Brain microvascular endothelial cell (primary cell): ENCODE measurements at regions not wholly inside any gene's neighbourhood (a gene's known extent, or its start where the extent isn't known, plus 50 kb on each side); places are given as distances from the start of the nearest gene placed in this dataset.

Experiments
- DNase-seq: peaks from one replicate; pipeline ENCODE4 v3.0.0-alpha.2; 2020
- H3K27ac ChIP-seq: fragments of 250-450 bp; sonication (Bioruptor Pico); 2 replicates; pipeline ENCODE4 v1.5.1; 2020; ENCODE audit warnings: mild to moderate bottlenecking, moderate library complexity
- H3K27me3 ChIP-seq: fragments of 250-450 bp; sonication (Bioruptor Pico); replicated peaks from 2 replicates; pipeline ENCODE4 v1.5.1; 2020; ENCODE audit warnings: mild to moderate bottlenecking
- H3K36me3 ChIP-seq: fragments of 250-450 bp; sonication (Bioruptor Pico); replicated peaks from 2 replicates; pipeline ENCODE4 v1.5.1; 2020; ENCODE audit warnings: mild to moderate bottlenecking
- H3K4me3 ChIP-seq: 2 replicates; pipeline ENCODE4 v1.5.1; 2011; ENCODE audit warnings: low read depth, mild to moderate bottlenecking, control low read depth, low read length, moderate library complexity
- in situ Hi-C: cut with HindIII; loops from 2 replicates; pipeline ENCODE4 v1.10.0; 2017; ENCODE audit warnings: low sequenced_read_pairs, low pct_ligation_motif_present
- TF ChIP-seq, protein P1 (sequence below): IDR thresholded peaks from 2 replicates; pipeline ENCODE4 v1.5.1; 2011; ENCODE audit warnings: low read depth, mild to moderate bottlenecking, moderate library complexity, low read length, control low read depth, inconsistent platforms; ENCODE audit errors: missing control alignments

DNA sequence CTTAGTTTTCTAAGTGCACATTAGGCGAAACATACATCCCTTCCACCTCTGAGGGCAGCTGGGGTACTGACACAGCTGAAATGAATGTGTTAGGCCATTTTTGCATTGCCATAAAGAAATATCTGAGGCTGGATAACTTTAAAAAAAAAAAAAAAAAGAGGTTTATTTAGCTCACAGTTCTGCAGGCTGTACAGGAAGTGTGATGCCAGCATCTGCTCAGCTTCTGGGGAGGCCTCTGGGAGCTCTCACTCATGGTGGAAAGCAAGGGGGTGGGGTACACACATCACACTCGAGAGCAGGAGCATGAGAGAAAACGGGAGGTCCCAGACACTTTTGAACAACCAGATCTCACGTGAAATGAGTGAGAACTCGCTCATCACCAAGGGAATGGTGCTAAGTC lies 158.1 kb downstream of the PSMG1 start:
- in situ Hi-C loops: no loop called here
- H3K36me3 ChIP-seq: no peaks in the 10 kb centered on the region
- TF ChIP-seq, protein P1, sequence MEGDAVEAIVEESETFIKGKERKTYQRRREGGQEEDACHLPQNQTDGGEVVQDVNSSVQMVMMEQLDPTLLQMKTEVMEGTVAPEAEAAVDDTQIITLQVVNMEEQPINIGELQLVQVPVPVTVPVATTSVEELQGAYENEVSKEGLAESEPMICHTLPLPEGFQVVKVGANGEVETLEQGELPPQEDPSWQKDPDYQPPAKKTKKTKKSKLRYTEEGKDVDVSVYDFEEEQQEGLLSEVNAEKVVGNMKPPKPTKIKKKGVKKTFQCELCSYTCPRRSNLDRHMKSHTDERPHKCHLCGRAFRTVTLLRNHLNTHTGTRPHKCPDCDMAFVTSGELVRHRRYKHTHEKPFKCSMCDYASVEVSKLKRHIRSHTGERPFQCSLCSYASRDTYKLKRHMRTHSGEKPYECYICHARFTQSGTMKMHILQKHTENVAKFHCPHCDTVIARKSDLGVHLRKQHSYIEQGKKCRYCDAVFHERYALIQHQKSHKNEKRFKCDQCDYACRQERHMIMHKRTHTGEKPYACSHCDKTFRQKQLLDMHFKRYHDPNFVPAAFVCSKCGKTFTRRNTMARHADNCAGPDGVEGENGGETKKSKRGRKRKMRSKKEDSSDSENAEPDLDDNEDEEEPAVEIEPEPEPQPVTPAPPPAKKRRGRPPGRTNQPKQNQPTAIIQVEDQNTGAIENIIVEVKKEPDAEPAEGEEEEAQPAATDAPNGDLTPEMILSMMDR: no peak
- no peak overlapping the region for H3K27ac ChIP-seq
- no peaks in the 10 kb centered on the region for H3K27me3 ChIP-seq
- no peak for DNase-seq
- no peak overlapping the region for H3K4me3 ChIP-seq

DNA sequence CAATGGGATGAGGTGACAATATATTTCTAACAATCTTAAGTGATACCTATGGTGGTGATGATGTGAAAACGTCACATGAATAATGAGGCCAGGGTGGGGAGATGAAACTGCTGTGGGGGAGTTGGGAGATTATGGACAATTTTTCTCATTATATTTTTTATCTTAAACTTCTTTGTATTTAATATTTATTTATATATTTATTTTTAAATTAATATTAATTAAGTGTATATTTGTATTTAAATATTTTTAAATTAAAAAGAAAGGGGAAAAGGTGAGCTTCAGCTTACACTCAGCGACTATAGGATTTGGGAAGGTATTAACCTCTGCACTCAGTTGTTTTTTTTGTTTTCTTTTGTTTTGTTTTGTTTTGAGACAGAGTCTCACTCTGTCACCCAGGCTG lies 158.7 kb downstream of the PSMG1 start:
- Histone ChIP-seq H3K36me3 (no peaks in the 10 kb centered on the region), H3K4me3 (no peak overlapping the region), H3K27me3 (no peaks in the 10 kb centered on the region), H3K27ac (no peak overlapping the region)
- TF ChIP-seq, protein P1: no peak
- DNase-seq: no peak
- in situ Hi-C loops: no loop called here

DNA sequence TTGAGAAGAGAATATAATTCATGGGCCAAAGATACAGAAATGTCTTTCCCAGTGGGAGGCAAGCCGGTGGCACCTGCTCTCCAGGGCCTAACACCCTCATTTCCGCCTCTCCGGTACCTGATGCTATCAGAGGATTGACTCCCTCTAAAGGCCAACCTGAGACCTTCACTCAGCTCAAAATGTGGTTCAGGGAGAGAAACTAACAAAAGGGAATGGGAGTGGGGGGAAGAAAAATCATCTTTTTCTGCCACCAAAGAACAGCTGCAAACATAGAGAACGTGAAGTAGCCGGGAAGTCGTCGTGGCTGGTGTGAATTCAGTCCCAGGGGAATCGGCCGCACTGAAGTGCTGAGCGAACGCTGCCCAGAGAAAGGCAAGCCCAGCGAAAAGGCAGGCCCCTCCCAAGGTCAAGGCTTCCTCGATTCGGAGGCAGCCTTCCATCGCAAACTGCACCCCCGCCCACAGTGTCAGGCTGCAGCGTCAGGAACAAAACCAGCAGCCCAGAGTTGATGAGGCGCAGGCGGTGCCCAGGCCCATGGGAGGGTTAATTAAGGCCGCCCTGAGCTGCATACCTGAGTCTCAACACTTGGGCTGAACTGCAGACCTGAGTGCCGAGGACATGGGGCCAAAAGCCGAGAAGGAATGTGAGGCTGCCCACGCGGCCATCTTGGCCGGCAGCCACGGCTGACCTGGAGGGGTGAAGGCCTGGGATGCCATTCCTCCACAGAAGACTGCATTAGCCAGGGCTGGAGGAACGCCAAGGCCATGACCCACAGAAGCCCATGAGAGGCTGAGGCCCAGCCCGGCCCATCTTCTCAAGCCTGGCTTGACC lies 160.2 kb downstream of the PSMG1 start:
- no peak for DNase-seq
- H3K36me3 ChIP-seq: no peaks in the 10 kb centered on the region
- TF ChIP-seq, protein P1: peak; percentile 52
- no peaks in the 10 kb centered on the region for H3K27me3 ChIP-seq
- H3K27ac ChIP-seq: no peak overlapping the region
- no peak overlapping the region for H3K4me3 ChIP-seq
- in situ Hi-C loops: no loop called here

DNA sequence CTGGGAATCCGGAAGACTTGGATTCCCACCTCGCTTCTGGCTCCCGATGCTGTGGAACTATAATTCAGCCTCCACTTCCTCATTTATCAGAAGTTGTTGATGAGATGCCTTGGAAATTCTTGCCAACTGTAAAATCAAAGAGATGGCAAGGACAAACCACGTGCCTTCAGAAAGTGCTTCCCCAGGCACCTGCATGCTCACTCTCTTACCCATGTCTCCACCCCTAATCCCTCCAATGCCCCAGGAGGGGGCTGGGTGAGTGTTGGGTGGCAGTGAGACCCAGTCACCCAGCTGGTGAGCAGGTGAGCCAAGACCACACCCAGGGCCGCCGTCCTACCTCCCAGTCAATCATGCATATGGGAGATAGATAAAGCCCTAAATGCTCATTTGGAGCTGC lies 160.8 kb downstream of the PSMG1 start:
- in situ Hi-C loops: no loop called here

DNA sequence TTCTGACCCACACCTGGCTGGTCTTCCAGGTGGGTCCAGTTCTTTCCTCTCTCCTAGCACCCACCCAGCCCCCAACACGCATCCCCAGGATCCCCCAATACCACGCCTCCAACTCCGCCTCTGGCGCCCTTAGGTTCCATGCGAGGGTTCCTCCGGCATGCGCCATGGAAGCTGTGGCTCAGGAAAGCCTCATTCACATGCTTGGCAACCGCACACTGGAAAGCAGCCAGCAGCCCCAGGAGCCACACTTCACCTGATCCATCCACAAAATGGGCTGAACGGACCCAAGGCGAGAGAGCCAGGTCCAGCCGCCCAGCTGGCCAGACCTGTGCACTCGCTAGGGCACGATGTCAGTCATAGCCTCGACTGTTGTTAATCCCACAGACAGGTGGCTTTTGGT lies 161.2 kb downstream of the PSMG1 start:
- TF ChIP-seq, protein P1: no peak
- no peaks in the 10 kb centered on the region for H3K27me3 ChIP-seq
- in situ Hi-C loops: no loop called here
- DNase-seq: no peak
- H3K36me3 ChIP-seq: no peaks in the 10 kb centered on the region
- no peak overlapping the region for H3K27ac ChIP-seq
- no peak overlapping the region for H3K4me3 ChIP-seq

More for the DNA sequence above, 160.8 kb downstream of the PSMG1 start:
- no peak overlapping the region for H3K27ac ChIP-seq
- H3K27me3 ChIP-seq: no peaks in the 10 kb centered on the region
- no peak overlapping the region for H3K4me3 ChIP-seq
- TF ChIP-seq, protein P1: no peak
- H3K36me3 ChIP-seq: no peaks in the 10 kb centered on the region
- no peak for DNase-seq

DNA sequence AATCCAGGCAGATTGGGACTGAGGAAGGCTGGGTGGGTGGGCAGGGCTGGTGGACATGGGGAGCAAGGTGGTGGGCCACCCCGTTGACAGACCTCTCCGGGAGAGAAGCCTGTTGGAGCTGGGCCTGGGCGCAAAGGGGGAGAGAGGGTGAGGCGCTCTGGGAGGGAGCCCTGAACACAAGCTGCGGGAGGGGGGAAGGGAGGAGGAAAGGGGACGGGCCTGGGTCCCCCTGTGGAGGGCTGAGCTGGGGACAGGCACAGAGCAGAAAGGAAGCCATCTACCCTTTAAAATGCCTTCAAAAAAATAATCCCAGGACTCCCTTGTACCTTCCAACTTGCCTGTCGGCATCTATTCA lies 161.8 kb downstream of the PSMG1 start:
- H3K36me3 ChIP-seq: no peaks in the 10 kb centered on the region
- no peak for DNase-seq
- H3K27me3 ChIP-seq: no peaks in the 10 kb centered on the region
- H3K27ac ChIP-seq: no peak overlapping the region
- H3K4me3 ChIP-seq: no peak overlapping the region
- TF ChIP-seq, protein P1: no peak
- in situ Hi-C loops: no loop called here
